ENCODE measurements at regions not wholly inside any gene's neighbourhood (a gene's known extent, or its start where the extent isn't known, plus 50 kb on each side); places are given as distances from the start of the nearest gene placed in this dataset.
"Not testable (repeated sequence)": the region's sequence is repeated elsewhere in the genome, so short reads cannot be mapped to it uniquely, and the experiment has no call there.

GRCh38 chr22:19599626-19600243 lies 75.5 kb upstream of the CLDN5 start:
- DNase-seq (ENCODE audit: extremely low read depth in 1 of 2, low read depth in 1 of 2): no peak

GRCh38 chr22:19603346-19603745 lies 79.1 kb upstream of the CLDN5 start:
- not testable (repeated sequence) for DNase-seq (ENCODE audit: extremely low read depth in 1 of 2, low read depth in 1 of 2)

GRCh38 chr22:19603767-19604166 lies 79.6 kb upstream of the CLDN5 start:
- no peak for DNase-seq (ENCODE audit: extremely low read depth in 1 of 2, low read depth in 1 of 2)

GRCh38 chr22:19604711-19605268 lies 80.6 kb upstream of the CLDN5 start:
- DNase-seq (ENCODE audit: extremely low read depth in 1 of 2, low read depth in 1 of 2): no peak

- no peak for DNase-seq (ENCODE audit: extremely low read depth in 1 of 2, low read depth in 1 of 2)
Observed at GRCh38 chr22:19605508-19606331, 81.5 kb upstream of the CLDN5 start.

GRCh38 chr22:19606332-19607191 lies 82.4 kb upstream of the CLDN5 start:
- DNase-seq (ENCODE audit: extremely low read depth in 1 of 2, low read depth in 1 of 2): no peak

GRCh38 chr22:19607192-19608002 lies 83.2 kb upstream of the CLDN5 start:
- no peak for DNase-seq (ENCODE audit: extremely low read depth in 1 of 2, low read depth in 1 of 2)

GRCh38 chr22:19608003-19608690 lies 83.9 kb upstream of the CLDN5 start:
- no peak for DNase-seq (ENCODE audit: extremely low read depth in 1 of 2, low read depth in 1 of 2)

GRCh38 chr22:19609753-19610152 lies 85.5 kb upstream of the CLDN5 start:
- DNase-seq (ENCODE audit: extremely low read depth in 1 of 2, low read depth in 1 of 2): not testable (repeated sequence)

- DNase-seq (ENCODE audit: extremely low read depth in 1 of 2, low read depth in 1 of 2): no peak
Observed at GRCh38 chr22:19610518-19611253, 86.5 kb upstream of the CLDN5 start.

- DNase-seq (ENCODE audit: extremely low read depth in 1 of 2, low read depth in 1 of 2): no peak
Observed at GRCh38 chr22:19611590-19611989, 87.4 kb upstream of the CLDN5 start.

- no peak for DNase-seq (ENCODE audit: extremely low read depth in 1 of 2, low read depth in 1 of 2)
Observed at GRCh38 chr22:19612866-19613572, 88.8 kb upstream of the CLDN5 start.

- no peak for DNase-seq (ENCODE audit: extremely low read depth in 1 of 2, low read depth in 1 of 2)
Observed at GRCh38 chr22:19614536-19614863, 90.3 kb upstream of the CLDN5 start.

GRCh38 chr22:19615001-19615461 lies 90.8 kb upstream of the CLDN5 start:
- no peak for DNase-seq (ENCODE audit: extremely low read depth in 1 of 2, low read depth in 1 of 2)

- DNase-seq (ENCODE audit: extremely low read depth in 1 of 2, low read depth in 1 of 2): no peak
Observed at GRCh38 chr22:19615867-19616581, 91.8 kb upstream of the CLDN5 start.

GRCh38 chr22:19619144-19620009 lies 94.9 kb upstream of the SEPTIN5 start:
- DNase-seq (ENCODE audit: extremely low read depth in 1 of 2, low read depth in 1 of 2): no peak

All from activated CD8-positive, alpha-beta memory T cell treated with anti-CD3 and anti-CD28 coated beads for 1 hour (primary cell).